ENCODE measurements at regions not wholly inside any gene's neighbourhood (a gene's known extent, or its start where the extent isn't known, plus 50 kb on each side); places are given as distances from the start of the nearest gene placed in this dataset.

- TF ChIP-seq CTCF (IDR thresholded peaks at IDR 0.05) (no peak), ZFX (IDR thresholded peaks at IDR 0.05; ENCODE audit: borderline replicate concordance) (no peak)
Observed at GRCh38 chr2:217203086-217203485, 343.2 kb upstream of the TNP1 start.
